GM19324 (cell line): ENCODE measurements at regions not wholly inside any gene's neighbourhood (a gene's known extent, or its start where the extent isn't known, plus 50 kb on each side); places are given as distances from the start of the nearest gene placed in this dataset.
"Not testable (repeated sequence)": the region's sequence is repeated elsewhere in the genome, so short reads cannot be mapped to it uniquely, and the experiment has no call there.

Source experiments
- ATAC-seq: cut with Tn5 transposase; IDR thresholded peaks from one replicate; pipeline ENCODE4 v1.9.1; 2021; ENCODE audit warnings: mild to moderate bottlenecking, moderate library complexity; ENCODE audit not compliant: unreplicated experiment, low FRiP score

DNA sequence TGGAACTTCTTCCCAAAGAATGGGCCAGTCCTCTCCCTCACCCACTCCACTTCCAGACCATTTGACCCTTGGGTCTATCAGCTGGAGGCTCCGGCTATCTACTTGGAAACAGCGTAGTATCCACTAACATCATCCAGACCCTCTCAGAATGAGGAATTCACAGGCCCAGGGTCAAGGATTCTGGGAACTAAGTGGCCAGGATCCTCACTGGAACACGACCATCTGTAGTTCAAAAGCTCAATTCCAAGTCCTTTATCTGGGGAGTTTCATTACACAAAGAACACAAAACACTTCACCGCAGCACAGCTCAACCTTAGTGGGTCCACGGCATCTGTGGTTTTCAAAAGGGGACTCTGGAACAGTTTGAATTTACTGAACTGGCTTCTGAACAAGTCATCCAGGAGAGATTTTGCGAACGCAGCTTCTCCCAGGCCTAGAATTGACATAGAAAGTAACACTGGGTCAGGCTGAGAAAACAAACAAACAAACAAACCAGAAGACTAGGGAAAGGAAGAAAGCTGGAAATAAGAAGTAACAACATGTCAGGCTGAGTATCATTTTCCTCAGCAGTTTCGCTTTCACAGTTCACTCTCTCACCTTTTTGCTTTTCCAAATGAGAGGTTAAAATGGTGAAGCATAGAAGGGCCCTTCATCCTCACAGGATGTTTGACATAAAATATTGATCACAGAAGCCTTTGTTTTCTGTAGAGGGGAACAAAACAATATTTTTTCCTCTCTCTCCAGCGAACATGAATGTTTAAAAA, 57.6 kb upstream of the USP6NL start:
- no peak for ATAC-seq

DNA sequence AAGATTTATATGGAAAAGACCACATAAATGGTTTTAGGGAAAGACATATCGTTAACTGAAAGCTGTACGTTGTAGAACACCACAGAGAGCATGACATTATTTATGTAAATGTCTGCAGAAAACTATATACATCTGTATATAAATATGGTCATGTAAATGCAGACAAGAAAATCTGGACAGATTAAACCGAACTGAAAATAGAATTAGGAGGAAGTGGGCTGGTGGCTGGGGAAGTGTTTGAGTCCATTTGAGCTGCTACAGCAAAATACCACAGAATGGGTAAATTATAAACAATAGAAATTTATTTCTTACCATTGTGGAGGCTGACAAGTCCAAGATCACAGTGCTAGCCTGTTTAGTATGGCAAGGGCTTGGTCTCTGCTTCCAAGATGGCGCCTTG, 56.3 kb upstream of the USP6NL start:
- ATAC-seq, result no peak

DNA sequence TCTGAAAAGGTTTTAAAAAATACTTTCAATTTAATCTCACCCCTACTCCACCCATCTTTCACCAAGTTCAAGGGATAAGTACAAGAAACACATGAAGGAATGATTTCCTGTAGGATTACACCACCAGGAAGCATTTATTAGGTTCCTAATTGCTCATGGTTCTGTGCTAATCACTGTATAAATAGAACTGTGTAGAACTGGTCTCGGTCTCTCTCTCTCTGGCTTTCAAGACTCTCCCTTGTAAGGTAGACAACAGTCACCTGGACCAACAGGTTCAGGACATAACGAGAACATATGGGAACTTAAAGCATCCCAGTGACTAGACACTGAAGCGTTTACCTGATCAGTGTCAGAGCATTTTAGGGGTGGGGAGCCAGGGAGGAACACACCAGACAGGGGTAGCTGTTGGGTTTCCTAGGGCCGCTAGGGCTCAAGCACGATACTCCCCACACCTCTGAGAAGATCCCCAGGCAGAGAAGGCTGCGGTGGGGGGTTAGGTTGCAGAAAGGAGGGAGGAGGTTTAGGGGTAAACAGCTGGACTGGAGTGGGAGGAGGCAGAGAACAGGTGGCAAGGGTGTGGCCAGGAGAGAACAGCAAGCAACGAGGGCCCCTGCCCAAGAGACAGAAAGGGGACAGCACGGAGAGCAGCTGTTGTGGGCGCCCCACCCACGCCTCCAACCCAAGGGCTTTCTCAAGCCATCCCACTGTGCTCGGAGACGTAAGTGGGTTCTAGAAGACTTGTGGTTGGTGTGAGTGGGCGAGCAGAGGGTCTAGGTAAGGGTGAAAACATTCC, 52.5 kb upstream of the USP6NL start:
- ATAC-seq, result peak; percentile 78

DNA sequence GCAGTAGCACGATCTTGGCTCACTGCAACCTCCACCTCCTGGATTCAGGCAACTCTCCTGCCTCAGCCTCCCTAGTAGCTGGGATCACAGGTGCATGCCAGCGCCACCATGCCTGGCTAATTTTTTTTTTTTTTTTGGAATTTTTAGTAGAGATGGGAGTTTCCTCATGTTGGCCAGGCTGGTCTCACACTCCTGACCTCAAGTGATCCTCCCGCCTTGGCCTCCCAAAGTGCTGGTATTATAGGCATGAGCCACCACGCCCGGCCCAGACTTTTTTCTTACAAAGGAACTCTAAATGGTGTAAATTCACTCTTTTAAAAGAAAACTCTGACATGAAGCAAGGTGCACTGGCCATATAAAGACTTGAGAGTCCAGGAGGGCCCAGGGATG, 51.7 kb upstream of the USP6NL start:
- not testable (repeated sequence) for ATAC-seq

DNA sequence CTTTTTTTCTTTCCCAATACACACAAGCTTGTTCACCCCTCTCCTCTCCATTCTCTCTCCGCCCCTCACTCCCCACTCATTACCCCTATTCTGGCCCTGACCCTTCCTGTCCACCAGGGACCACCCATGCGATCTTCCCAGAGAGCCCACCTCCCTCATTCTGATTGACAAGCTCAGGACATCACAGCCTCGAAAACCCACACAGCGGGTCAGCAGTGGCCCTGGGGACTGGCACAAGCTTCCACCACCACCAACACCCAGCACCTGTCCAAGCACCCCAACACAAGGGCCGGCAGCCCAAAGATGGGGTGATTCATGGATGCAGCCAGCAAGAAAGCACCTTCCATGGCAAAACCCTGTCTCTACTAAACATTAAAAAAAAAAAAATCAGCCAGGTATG, 50.0 kb upstream of the USP6NL start:
- no peak for ATAC-seq
